HG03159 (cell line): ENCODE measurements at regions not wholly inside any gene's neighbourhood (a gene's known extent, or its start where the extent isn't known, plus 50 kb on each side); places are given as distances from the start of the nearest gene placed in this dataset.
"Not testable (repeated sequence)": the region's sequence is repeated elsewhere in the genome, so short reads cannot be mapped to it uniquely, and the experiment has no call there.

Experiments
- ATAC-seq: cut with Tn5 transposase; IDR thresholded peaks from one replicate; pipeline ENCODE4 v1.9.1; 2021; ENCODE audit warnings: mild to moderate bottlenecking, moderate library complexity; ENCODE audit not compliant: unreplicated experiment

DNA sequence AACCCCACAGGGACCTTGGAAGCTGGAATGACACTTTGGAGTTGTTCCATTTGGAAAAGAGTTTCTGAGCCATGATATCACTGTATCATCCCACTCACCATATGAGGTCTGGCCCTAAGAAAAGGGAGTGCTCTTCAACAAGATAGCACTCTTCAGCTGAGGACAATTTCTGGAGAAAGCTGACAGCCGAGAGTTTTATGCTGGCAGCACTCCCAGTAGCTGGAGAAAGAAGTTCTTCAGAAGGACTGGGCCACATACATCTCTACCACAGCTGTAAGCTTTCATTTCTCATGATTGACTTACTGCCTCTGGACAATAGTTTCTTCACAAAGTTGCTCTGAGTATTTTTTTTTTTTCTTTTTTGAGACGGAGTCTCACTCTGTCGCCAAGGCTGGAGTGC lies 914.4 kb upstream of the ADAMTS5 start:
- ATAC-seq: not testable (repeated sequence)

DNA sequence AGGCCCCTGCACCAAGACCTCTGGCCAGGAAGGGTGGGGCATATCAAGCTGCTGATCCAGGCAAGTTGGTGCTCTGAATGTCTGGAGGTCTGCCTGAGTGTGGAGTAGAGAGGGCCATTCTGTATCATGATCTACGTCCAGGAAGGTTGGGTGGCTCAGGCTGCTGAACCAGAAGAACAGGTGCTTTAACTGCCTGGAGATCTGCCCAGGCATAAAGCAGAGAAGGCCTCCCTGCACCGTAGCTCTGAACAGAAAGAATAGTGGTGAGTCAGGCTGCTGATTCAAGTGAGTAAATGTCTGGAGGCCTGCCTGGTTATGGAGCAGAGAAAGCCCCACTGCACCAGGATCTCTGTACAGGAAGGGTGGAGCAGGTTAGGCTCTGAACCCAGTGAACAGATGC lies 905.5 kb upstream of the ADAMTS5 start:
- not testable (repeated sequence) for ATAC-seq

DNA sequence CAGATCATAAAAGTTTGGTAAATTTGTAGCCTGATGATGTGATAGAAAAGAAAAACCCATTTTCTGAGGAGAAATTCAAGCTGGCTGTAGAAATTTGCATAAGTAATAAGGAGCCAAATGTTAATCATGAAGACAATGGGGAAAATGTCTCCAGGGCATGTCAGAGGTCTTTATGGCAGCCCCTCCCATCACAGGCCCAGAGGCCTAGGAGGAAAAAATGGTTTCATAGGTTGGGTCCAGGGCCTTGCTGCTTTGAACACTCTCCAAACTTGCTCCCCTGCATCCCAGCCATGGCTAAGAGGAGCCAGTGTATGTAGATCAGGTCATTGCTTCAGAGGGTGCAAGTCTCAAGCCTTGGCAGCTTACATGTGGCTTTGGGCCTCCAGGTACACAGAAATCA lies 903.9 kb upstream of the ADAMTS5 start:
- ATAC-seq: not testable (repeated sequence)

DNA sequence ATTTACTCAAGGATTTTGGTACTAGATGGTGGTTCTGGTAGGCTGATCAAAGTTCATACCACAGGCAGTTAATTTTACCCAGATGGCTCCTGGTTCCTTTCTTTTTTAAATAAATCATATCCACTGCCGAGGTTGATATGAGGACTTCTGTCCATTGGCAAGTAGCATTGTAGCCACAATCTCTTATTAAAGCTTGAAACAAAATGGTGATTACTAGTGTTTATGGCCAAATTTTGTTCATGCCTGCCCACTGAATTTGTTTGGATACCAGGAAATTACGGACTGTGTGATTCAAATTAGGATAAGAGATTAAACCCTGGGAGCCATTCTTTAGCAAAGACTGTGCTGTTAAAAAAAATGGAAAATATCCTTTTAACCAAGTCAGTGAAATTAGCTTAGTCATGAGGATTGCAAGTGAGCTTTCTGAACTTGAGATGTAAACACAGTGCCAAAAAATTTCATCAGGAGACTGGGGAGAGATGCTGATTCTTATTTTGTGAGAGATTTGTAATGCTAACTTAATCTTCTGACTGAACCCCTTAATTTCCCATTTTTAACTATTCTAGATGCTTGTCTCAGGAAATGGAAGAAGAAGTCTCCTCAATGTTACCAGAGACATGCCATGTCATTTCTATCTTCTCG lies 893.5 kb upstream of the ADAMTS5 start:
- ATAC-seq: not testable (repeated sequence)

DNA sequence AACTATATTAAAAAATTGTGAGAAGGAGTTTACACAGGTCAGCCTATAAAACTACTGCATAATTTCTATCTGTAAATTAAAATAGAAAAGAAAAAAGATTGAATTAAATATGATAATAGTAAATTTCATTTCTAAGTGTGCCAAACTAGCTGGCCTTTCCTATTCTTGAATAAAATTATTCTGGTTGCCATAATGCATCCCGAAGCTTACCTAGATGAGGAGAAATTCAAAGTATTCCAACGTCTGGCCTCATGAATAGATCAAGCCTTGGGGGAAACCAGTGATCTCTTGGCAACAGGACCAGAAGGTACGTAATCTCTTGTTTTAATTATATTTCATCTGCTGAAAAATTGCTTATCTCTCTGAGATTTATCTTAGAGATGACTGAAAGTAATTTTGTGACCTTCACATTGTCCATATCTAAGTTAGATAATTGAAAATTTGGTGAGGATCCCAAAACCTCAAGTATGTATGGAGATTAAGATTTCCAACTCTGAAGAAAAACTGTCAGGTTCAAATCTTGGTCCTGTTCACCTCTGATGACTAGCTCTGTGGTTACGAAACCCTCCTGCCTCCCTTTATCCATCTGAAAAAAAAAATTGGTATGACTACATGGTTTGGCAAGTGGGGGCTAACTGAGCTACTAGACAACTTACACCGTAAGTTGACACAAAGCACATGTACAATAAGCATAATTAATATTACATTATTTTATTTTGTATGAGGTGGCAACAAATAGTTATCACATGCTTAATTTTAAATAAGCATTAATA lies 891.4 kb upstream of the ADAMTS5 start:
- not testable (repeated sequence) for ATAC-seq

DNA sequence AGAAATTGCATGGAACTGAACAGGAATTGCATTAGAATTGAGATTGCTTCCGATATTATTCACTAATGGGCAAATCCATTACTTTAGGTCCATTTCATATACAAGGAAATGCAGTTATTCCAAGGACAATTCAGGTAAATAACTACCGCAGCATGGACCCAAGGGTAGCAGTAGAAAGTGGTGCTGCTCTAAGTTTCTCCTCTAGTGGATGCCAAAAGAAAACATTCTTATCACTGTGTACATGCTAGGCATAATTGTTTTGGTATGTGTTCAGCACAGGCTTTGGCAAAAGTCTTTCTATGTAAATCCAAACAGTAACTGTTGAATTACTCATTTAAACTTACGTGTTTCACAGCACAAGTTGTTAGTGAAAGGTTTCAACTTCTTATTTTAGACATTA lies 890.1 kb upstream of the ADAMTS5 start:
- ATAC-seq: not testable (repeated sequence)

DNA sequence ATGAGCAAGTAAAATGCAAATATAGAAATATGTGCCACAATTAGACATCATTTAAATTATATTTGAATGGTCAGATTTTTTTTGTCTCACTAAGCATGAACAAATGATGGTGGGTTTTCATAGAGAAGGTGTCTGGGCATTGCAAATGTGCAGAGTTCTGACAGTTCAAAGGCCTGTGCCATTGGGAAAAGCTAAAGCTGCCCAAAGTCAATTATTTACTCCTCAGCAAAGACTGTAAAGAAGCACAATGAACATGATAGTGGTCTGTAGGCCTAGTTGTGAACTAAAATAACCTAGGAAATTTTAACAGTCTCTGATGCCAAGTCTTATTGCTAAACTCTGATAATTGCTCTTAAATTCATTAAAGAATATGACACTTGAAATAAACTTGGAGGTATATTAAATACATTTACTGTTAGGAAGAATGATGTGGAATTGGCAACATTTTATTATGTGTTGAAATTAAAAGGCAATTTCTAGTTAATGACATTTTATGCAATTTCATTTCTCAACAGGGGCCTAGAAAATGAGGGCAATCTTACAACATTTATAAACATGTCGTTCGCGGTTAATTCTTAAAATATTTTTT lies 874.3 kb upstream of the ADAMTS5 start:
- no peak for ATAC-seq

DNA sequence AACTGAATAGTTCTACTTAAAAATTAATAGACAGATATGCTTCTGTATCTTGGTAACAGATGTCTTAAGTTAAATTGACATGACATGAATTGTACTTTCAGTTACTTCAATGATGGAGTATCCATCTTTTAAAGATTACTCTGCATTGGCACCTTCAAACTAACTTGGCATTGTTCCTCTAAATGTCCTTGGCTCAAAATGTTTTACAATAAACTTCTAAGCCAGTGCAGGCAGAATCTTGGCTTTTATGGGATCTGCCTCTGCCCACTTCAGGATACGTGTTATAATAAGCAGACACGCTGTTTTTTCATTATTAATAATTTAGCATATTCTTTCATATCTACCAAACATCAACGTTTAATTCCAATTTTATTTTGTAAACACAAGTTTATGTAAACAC lies 873.4 kb upstream of the ADAMTS5 start:
- no peak for ATAC-seq

DNA sequence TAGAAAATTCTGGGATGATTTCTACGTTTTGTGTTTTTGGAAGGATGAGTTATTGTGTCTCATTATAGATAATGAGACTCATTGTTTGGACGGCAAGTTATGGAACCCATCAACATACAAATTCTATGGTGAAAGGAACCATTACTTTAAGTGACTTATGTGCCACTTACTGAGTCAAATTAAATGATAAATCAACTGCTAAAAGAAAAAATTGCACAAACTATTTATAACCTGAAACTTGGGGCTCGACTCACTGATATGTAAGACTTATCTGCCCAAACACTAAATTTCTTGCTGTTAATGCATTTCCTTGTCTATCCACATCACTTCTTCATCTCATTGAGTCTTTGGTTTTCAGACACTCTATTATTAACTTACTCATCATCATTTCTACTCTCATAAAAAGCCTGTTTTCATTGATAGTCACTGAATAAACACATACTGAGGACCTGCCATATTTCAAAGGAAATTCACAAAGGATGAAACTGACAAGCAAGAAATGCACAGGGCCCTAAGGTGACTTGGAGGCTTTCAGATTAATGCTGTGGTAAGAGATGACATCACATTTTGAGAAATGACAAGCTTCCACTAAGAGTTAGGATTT lies 872.7 kb upstream of the ADAMTS5 start:
- no peak for ATAC-seq

DNA sequence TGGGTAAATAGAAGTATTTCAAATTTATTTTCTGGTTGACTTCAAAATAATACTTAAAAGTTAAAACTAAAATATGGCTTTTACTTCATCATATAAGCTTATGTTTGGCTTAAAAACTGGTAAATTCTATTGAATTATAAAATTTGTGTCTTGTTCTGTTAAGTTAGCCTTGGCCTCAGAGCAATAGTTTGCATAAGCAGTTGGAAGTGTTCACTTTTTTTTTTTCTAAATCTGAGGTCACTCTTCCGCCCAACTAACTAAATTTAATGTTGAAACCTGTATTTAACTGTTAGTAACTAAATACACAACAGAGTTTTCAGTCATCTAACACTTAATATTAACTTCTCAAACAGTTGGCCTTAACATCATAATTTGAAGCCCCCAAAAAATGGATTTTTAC lies 871.7 kb upstream of the ADAMTS5 start:
- no peak for ATAC-seq

DNA sequence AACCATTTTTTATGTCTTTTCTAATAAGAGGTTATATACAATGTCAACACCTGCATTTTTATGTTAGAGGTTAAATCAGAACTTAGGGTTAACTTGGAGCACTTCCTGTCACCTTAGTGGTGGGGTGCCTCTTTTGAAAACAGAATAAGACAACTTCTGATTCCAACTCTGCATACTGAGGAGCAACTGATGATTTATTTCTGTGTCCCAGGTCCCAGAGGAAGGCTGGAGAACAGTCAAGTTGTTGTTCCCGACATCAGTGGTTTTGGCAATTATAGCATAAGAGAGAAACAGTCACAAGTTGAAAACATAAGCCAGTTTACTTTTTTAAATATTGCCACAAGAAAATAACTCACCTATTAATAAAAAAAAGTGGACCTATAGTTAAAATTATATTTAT lies 871.0 kb upstream of the ADAMTS5 start:
- ATAC-seq: no peak

DNA sequence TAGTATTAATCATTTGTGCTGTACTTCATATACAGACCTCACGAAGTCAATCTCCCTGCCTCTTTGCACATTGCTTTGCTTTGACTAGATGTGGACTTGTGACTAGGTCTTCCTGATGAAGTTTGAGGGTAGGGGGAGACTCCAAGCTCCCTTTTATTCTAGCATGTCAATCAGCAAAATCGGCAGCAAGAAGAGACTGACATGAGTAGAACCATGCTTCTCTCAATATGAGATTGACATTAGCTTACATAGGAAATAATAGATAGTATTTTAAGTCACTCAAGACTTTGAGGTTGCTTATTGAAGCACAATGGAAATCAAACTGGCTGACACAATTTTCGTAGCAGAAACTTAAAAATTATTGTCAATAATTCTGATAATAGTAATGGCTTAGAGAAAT lies 866.4 kb upstream of the ADAMTS5 start:
- no peak for ATAC-seq

DNA sequence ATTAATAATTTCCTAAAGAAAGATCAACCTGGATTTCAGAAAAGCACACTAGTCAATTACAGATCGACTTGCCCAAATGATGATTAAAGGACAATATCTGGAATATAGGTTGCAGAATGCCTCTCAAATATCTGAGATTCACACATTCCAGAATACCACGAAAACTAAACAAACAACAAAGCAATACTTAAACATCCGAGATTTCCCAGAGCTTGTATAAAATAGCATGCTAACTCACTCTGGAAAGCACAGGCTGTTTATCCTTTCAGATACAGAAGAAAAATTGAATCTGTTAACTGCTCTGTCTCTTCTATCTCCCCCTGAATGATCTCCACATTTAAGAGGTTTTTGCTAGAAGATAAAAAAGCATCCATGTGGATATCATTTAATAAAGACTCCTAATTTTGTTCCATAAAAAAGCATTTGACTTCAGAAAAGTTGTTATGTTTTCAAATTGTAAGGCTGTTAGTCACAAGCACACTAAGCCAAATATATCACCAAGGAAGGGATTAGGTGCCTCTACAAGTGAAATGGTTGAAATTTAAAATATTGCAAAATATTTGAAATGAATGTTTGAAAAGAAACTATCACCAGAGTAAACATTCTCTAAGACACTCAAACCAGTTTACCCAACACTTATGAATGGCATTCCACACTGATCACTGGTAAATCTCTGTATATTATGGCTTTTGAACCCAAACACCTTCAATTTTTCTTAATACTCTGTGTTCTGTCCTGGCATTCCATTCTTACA lies 865.1 kb upstream of the ADAMTS5 start:
- no peak for ATAC-seq

DNA sequence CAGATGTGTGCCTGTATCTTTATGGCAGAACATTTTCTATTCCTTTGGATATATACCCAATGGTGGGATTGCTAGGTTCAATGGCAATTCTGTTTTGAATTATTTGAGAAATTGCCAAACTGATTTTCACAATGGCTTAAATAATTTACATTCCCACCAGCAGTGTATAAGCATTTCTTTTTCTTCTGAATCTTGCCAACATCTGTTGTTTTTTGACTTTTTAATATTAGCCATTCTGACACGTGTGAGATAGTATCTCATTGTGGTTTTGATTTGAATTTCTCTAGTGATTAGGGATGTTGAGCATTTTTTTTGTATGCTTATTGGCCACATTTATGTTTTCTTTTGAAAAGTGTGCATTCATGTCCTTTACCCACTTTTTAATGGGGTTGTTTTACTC lies 864.3 kb upstream of the ADAMTS5 start:
- ATAC-seq: no peak

DNA sequence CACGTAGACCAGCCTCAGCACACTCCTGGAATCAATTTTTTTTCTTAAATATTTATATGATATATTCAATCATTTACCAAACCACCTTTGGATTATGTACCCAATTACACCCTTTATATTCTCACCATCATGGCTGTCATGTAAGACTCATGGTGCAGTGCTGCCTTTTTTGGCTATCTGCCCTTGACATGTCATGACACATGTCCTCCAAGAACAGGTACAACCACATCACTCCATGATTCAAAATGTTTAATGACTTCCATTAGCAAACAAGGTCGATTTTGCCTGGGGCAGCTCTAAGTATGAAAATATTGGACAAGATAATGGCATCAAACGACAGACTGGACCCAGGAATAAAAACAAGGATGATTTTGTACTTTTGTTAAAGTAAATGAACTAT lies 861.1 kb upstream of the ADAMTS5 start:
- ATAC-seq: no peak

DNA sequence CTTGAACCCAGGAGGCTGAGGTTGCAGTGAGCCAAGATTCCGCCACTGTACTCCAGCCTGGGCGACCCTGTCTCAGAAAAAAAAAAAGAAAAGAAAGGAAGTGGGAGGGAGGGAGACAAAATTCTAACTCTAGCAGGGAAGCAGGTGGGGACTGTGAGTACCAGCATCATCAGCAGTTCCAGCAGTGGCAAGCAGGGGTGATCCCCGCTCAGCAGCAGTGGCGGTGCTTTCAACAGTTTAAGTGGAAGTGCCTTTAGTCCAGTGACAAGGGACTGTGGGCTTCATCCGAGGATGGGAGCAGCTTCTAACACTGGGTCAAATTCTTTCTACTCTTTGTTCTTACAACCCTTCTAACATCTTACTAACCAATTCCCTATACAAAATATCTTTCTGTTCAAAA lies 858.1 kb upstream of the ADAMTS5 start:
- no peak for ATAC-seq

DNA sequence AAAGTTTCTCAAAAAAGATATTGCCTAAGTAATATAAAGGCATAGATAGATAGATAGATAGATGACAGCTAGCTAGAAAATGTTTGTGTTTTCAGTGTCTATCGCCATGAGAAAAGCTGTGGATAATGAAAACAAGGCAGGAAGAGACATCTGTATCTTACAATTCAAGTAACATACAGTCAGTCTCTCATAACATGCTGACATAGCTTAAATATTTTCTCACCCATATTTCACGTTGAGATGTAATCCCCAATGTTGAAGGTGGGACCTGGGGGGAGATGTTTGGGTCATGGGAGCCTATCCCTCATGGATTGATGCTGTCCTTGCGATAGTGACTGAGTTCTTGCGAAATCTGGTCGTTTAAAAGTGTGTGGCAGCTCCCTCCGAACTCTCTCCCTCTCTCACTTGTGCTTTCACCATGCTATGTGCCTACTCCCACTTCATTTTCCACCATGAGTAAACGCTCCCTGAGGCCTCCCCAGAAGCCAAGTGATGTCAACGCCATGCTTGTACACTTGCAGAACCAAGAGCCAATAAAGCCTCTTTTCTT lies 856.8 kb upstream of the ADAMTS5 start:
- no peak for ATAC-seq

DNA sequence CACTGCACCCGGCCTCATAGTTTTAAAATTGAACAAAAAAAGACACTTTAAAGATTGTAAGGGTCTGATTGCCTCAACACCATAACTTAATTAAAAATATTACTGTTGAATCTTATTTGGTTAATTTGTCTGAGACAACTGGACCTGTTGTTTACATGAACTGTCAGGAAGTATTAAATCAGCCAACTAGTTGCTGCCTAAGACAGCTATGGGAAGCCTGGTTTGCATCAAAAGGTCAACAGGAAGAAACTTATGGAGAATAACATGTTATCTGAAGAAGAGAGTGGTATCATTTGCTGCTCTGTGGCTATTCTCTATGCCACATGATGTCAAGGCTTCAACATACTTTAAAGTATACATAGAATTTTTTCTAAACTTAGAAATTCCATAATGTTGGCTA lies 853.5 kb upstream of the ADAMTS5 start:
- no peak for ATAC-seq

DNA sequence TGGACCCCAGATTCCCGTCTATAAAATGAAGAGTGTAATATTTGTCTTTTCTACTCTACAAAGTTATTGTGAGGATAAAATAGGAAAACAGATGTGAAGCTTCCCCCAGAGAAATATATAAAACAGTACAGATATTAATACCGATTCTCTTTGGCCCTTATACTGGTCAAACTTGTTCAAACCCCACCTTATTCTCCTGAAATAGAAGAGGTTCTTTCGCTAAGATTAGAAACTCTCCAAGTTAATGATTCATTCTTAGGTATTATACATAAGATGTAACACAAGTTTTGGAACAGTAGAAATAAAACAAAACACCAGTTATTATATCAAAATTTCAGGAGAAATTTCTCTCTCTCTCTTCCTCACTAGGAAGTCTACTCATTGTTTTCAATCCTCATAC lies 852.4 kb upstream of the ADAMTS5 start:
- ATAC-seq: no peak

DNA sequence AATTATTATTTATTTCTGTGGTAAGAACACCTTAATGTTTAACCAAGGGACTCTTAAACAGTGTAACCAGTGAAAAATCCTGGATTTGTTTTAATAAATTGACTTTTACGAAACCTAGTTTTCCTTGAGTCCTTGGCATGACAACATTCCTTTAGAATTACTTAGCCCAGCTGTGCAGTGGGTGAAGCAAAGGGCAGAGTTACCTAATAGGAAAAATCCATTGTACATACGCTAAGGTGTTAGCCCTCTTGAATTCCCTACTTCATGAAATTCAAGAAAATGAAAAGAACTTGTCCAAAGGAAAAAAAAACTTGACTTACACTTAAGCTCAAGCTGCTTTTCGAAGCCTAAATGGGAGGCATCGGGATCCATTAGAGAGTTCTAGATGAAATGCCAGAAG lies 852.0 kb upstream of the ADAMTS5 start:
- ATAC-seq: no peak
